ENCODE measurements at regions not wholly inside any gene's neighbourhood (a gene's known extent, or its start where the extent isn't known, plus 50 kb on each side); places are given as distances from the start of the nearest gene placed in this dataset.

- TF ChIP-seq CTCF (IDR thresholded peaks at IDR 0.05; ENCODE audit: low read depth, low read length, missing input control) (no peak), RXRA (IDR thresholded peaks at IDR 0.05) (no peak), EGR1 (IDR thresholded peaks at IDR 0.05; ENCODE audit: low read depth in 2 of 2) (no peak), JUND (IDR thresholded peaks at IDR 0.05) (no peak), REST (IDR thresholded peaks at IDR 0.05) (no peak), SP1 (IDR thresholded peaks at IDR 0.05) (no peak), MAX (IDR thresholded peaks at IDR 0.05) (no peak), TAF1 (conservative IDR thresholded peaks at IDR 0.05) (no peak), YY1 (IDR thresholded peaks at IDR 0.05) (no peak)
Observed at GRCh38 chr14:62003701-62004100, 241.5 kb downstream of the SNAPC1 start.
